ENCODE measurements at regions not wholly inside any gene's neighbourhood (a gene's known extent, or its start where the extent isn't known, plus 50 kb on each side); places are given as distances from the start of the nearest gene placed in this dataset.

DNA sequence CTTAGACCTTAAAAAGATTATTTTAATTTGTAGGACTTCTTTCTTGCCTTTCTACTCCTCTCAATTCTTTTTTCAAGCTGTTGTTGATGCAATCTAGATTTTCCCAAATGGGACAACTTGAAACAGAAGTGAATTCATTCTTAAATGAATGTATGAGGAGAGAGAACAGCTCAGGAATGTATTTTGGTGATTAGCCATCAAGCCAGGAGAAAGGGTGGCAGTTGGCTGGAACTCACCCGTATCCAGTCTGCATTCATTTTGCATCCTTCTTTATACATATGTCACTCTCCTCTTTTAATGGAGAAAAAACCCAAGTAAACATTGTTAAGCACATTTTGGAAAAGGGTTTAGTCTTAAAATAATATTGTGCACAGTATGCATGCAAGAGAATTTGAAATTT lies 251.3 kb downstream of the REEP3 start:
- H3K4me3 ChIP-seq (ENCODE audit: control insufficient read depth, low read depth, low read length): no peak overlapping the region
- TF ChIP-seq, protein P1, sequence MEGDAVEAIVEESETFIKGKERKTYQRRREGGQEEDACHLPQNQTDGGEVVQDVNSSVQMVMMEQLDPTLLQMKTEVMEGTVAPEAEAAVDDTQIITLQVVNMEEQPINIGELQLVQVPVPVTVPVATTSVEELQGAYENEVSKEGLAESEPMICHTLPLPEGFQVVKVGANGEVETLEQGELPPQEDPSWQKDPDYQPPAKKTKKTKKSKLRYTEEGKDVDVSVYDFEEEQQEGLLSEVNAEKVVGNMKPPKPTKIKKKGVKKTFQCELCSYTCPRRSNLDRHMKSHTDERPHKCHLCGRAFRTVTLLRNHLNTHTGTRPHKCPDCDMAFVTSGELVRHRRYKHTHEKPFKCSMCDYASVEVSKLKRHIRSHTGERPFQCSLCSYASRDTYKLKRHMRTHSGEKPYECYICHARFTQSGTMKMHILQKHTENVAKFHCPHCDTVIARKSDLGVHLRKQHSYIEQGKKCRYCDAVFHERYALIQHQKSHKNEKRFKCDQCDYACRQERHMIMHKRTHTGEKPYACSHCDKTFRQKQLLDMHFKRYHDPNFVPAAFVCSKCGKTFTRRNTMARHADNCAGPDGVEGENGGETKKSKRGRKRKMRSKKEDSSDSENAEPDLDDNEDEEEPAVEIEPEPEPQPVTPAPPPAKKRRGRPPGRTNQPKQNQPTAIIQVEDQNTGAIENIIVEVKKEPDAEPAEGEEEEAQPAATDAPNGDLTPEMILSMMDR (conservative IDR thresholded peaks at IDR 0.05; ENCODE audit: control insufficient read depth, insufficient read depth, low read depth, low read length): no peak
- DNase-seq (ENCODE audit: low read depth): no peak

DNA sequence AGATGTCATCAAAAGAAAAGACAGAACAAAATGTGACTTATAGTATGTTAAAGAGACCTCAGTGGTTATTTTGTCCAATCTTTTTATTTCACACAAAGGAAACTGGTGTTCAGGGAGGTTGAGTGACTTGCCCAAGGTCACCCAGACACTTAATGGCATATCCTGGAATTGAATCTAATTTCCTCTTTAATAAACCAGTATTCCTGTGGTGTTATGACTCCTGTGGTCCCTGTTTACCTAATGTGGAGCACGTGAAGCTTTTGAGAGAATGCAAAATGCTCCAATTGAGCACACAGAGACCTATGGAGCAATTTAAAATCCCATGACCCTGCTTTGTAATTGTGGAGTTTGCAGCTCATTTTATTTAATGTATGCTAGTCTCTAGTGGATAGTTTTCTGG lies 251.9 kb downstream of the REEP3 start:
- no peak overlapping the region for H3K4me3 ChIP-seq (ENCODE audit: control insufficient read depth, low read depth, low read length)
- no peak for DNase-seq (ENCODE audit: low read depth)
- TF ChIP-seq, protein P1 (conservative IDR thresholded peaks at IDR 0.05; ENCODE audit: control insufficient read depth, insufficient read depth, low read depth, low read length): no peak

DNA sequence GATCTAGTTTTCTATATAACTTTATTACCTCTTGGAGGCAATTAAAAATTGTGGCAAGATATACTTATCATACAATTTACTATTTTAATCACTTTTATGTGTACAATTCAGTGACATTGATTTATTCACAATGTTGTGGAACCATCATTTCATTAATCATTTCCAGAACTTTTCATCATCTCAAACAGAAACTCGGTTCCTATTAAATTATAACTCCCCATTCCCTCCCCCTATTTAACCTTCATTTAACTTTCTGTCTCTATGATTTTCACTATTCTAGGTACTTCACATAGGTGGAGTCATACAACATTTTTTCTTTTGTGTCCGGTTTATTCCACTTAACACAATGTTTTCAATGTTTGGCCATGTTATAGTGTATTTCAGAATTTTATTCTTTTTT lies 252.8 kb downstream of the REEP3 start:
- TF ChIP-seq, protein P1 (conservative IDR thresholded peaks at IDR 0.05; ENCODE audit: control insufficient read depth, insufficient read depth, low read depth, low read length): no peak
- DNase-seq (ENCODE audit: low read depth): no peak
- H3K4me3 ChIP-seq (ENCODE audit: control insufficient read depth, low read depth, low read length): no peak overlapping the region

DNA sequence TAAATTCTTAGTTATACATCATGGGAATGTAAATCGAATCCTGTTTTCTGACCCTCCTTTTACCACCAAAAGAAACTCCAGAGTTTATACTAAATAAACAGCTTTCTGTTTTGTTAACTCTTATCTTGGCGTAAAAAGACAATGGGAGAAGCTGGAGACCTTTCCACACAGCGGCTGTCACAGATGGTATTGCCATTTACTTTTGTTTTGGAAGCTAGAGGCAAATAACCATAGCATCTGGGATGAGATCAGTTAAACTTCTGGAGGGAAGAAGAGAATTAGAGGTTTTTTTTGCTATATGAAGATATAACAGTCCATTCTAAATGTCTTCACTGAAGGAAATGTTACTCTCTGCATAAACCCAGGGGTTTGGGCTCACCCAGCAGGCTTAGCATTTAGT lies 258.9 kb downstream of the REEP3 start:
- no peak for DNase-seq (ENCODE audit: low read depth)
- TF ChIP-seq, protein P1 (conservative IDR thresholded peaks at IDR 0.05; ENCODE audit: control insufficient read depth, insufficient read depth, low read depth, low read length): no peak
- no peak overlapping the region for H3K4me3 ChIP-seq (ENCODE audit: control insufficient read depth, low read depth, low read length)

DNA sequence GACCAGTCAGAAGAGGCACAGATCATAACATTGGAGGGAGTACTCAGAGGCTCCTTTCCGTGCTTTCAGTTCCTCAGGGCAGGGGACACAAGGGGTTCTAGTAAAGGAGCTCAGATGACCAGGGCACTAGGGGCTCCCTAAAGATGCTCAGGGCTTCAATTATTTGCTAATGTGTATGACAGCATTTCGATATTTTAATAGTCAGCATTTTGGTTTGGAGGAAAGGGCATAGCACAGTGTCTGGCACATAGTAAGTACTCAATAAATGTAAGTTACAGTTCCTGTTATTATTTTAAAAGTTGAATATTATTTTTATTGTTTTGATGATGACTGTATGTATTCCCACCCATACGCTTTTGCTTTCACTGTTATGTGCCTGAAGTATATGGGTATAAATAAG lies 260.0 kb downstream of the REEP3 start:
- H3K4me3 ChIP-seq (ENCODE audit: control insufficient read depth, low read depth, low read length): no peak overlapping the region
- DNase-seq (ENCODE audit: low read depth): no peak
- TF ChIP-seq, protein P1 (conservative IDR thresholded peaks at IDR 0.05; ENCODE audit: control insufficient read depth, insufficient read depth, low read depth, low read length): no peak

DNA sequence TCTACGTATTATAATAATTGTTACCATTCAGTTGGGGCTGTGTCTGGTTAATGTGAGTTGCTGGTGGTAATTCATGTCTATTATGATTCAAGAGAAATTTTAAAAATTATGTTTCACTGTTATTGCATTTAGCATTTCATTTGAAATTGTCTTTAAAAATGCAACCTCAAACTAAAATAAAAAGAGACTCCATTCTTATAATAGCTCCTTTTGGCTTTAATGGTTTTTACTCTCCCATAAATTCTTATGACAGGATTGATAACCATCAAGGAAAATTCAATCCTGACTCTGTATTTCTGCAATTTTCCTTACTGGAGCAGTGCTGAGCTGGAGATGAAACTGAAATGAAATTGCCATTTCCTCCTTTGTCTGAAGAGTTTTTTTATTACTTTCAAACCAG lies 262.7 kb downstream of the REEP3 start:
- TF ChIP-seq, protein P1 (conservative IDR thresholded peaks at IDR 0.05; ENCODE audit: control insufficient read depth, insufficient read depth, low read depth, low read length): no peak
- H3K4me3 ChIP-seq (ENCODE audit: control insufficient read depth, low read depth, low read length): no peak overlapping the region

DNA sequence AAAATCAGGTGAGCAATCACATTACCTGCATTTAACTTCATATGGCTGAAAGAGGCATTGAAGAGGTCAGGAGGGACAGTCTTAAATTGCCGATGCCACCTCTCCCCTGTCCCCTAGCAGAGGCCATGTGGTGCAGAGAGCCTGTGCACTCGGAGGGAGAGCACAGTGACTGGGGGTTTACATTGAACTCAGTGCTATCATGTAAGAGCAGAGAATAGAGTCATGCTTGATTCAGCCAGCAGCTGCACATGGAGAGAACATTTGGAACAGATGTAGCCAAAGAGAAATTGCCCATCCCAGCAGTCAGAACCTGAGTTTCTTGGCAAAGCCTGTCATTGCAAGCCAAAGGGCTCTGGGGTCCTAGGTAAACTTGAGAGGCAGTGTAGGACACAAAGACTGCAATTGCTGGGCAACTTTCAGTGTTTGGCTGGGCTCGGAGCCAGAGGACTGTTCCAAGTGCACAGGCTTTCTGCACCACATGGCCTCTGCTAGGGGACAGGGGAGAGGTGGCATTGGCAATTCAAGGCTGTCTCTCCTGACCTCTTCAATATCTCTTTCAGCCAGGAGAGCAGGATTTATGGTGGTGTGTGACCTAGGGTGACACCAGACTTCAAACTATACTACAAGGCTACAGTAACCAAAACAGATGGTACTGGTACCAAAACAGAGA lies 267.1 kb downstream of the REEP3 start:
- DNase-seq (ENCODE audit: low read depth): no peak
- H3K4me3 ChIP-seq (ENCODE audit: control insufficient read depth, low read depth, low read length): no peak overlapping the region
- TF ChIP-seq, protein P1 (conservative IDR thresholded peaks at IDR 0.05; ENCODE audit: control insufficient read depth, insufficient read depth, low read depth, low read length): no peak

More for the DNA sequence above, 262.7 kb downstream of the REEP3 start:
- DNase-seq (ENCODE audit: low read depth): no peak

Measured in fibroblast of mammary gland (primary cell).